ENCODE measurements at regions not wholly inside any gene's neighbourhood (a gene's known extent, or its start where the extent isn't known, plus 50 kb on each side); places are given as distances from the start of the nearest gene placed in this dataset.

DNA sequence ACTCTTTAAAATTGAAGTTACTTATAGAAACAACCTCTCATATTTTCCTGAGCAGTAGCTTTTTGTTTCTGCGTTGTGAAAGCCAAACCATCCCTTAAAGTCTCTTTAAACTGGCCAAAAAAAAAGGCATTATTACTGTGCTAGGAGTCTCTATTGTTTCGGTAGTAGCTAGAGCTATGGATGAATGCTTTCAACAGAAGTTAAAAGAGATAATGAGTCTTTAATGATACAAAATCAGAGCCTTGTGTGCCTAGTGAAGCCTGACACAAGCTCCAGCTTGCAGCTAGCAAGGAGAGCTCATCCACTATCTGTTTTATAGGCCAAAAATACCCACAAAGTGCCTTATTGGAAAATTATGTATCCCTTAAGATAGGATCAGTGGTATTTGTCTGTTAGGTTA lies 360.4 kb upstream of the CDIN1 start (continued):
- TF ChIP-seq, protein P1, sequence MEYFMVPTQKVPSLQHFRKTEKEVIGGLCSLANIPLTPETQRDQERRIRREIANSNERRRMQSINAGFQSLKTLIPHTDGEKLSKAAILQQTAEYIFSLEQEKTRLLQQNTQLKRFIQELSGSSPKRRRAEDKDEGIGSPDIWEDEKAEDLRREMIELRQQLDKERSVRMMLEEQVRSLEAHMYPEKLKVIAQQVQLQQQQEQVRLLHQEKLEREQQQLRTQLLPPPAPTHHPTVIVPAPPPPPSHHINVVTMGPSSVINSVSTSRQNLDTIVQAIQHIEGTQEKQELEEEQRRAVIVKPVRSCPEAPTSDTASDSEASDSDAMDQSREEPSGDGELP (CRISPR knock-in tag; IDR thresholded peaks at IDR 0.05; ENCODE audit: borderline replicate concordance), result no peak
- TF ChIP-seq ZNF77 (CRISPR knock-in tag; IDR thresholded peaks at IDR 0.05), result no peak
- TF ChIP-seq BHLHE40 (IDR thresholded peaks at IDR 0.05; ENCODE audit: low read length), result no peak
- no peak for TF ChIP-seq PURB (CRISPR knock-in tag; IDR thresholded peaks at IDR 0.05; ENCODE audit: low read depth)
- TF ChIP-seq HCFC1 (IDR thresholded peaks at IDR 0.05; ENCODE audit: low read depth, low read length), result no peak
- TF ChIP-seq KAT2B (IDR thresholded peaks at IDR 0.05; ENCODE audit: low read depth, low read length), result no peak

DNA sequence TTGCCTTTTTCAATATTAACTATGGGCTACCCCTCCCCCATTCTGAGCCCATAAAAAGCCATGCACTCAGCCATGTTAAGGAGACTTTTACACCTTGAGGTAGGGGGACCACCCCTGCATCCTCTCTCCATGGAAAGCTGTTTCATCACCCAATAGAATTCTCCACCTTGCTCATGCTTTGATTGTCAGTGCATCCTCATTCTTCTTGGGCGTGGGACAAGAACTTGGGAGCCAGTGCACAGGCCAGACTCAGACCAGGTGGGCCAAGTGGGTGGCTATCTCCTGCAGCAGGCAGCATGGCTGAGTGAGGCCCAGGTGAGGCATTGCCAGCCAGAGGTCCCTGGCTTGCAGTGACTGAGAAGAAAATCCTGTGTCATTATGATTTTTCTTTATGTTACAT lies 357.4 kb upstream of the CDIN1 start:
- Histone ChIP-seq H4K20me1 (replicated peaks; ENCODE audit: control insufficient read depth, insufficient read depth, low read length) (no peaks in the 10 kb centered on the region), H3K36me3 (ENCODE audit: control insufficient read depth, insufficient read depth, low read length) (no peaks in the 10 kb centered on the region), H3K27ac (ENCODE audit: extremely low read depth, low read depth, low read length) (no peak overlapping the region), H2AFZ (ENCODE audit: low read depth, low read length) (no peak overlapping the region), H3K9ac (ENCODE audit: insufficient read depth in 1 of 2, low read depth in 2 of 2, low read length in 2 of 2) (no peak overlapping the region), H3K27me3 (ENCODE audit: control insufficient read depth in 2 of 2, insufficient read depth in 2 of 2, low read length in 2 of 2) (no peaks in the 10 kb centered on the region), H3K4me3 (no peak overlapping the region), H3K9me1 (ENCODE audit: control insufficient read depth, insufficient read depth, low read length) (no peaks in the 10 kb centered on the region), H3K4me1 (replicated peaks in 1 of 2; ENCODE audit: control insufficient read depth in 2 of 2, insufficient read depth in 2 of 2, low read length in 2 of 2) (no peaks in the 10 kb centered on the region), H3K79me2 (ENCODE audit: control insufficient read depth, insufficient read depth, low read length) (no peaks in the 10 kb centered on the region), H3K9me3 (replicated peaks; ENCODE audit: control insufficient read depth, insufficient read depth, low read depth, low read length) (no peaks in the 10 kb centered on the region; the same call in 1 of the 2 replicates), H3K4me2 (ENCODE audit: insufficient read depth, low read length) (no peak overlapping the region)
- ChIA-PET POLR2A (no interaction called here), CTCF (ENCODE audit: low intra/inter-chr PET ratio) (no interaction called here)
- WGBS (ENCODE audit: insufficient coverage, low coverage, missing lambda C conversion rate), result 20% methylated on average over 1 of the region's 1 CpG
- BruUV-seq (replicated peaks), result no TSS peak
- FAIRE-seq (no peak), DNase-seq (ENCODE audit: extremely low read depth in 1 of 4, low spot score in 3 of 4) (peak in 1 of 4 experiments; percentile 3), ATAC-seq (no peak)
- intact Hi-C loops (cut with micrococcal nuclease) (no loop called here), in situ Hi-C loops (cut with MboI) (no loop called here)
- TF ChIP-seq ZFP36 (IDR thresholded peaks at IDR 0.05; ENCODE audit: low read depth, low read length, partially characterized antibody), result peak; percentile 60
- no peak for TF ChIP-seq NR1H2 (CRISPR knock-in tag; IDR thresholded peaks at IDR 0.05)
